ENCODE measurements at regions not wholly inside any gene's neighbourhood (a gene's known extent, or its start where the extent isn't known, plus 50 kb on each side); places are given as distances from the start of the nearest gene placed in this dataset.

GRCh38 chr15:79186616-79187015, 95.9 kb upstream of the ANKRD34C start:
- no peak for DNase-seq (ENCODE audit: low spot score)

GRCh38 chr15:79185199-79185598, 94.6 kb upstream of the RASGRF1 start:
- no peak for DNase-seq (ENCODE audit: low spot score)

GRCh38 chr15:79184465-79184892, 93.9 kb upstream of the RASGRF1 start:
- DNase-seq (ENCODE audit: low spot score) = peak; percentile 66

GRCh38 chr15:79180318-79180717, 89.7 kb upstream of the RASGRF1 start:
- no peak for DNase-seq (ENCODE audit: low spot score)

GRCh38 chr15:79179597-79179996, 89.0 kb upstream of the RASGRF1 start:
- DNase-seq (ENCODE audit: low spot score) = no peak

GRCh38 chr15:79179108-79179561, 88.6 kb upstream of the RASGRF1 start:
- peak; percentile 24 for DNase-seq (ENCODE audit: low spot score)

- no peak for DNase-seq (ENCODE audit: low spot score)
Observed at GRCh38 chr15:79178594-79178993, 88.0 kb upstream of the RASGRF1 start.

GRCh38 chr15:79176151-79176550, 85.6 kb upstream of the RASGRF1 start:
- DNase-seq (ENCODE audit: low spot score) = no peak

- DNase-seq (ENCODE audit: low spot score) = no peak
Observed at GRCh38 chr15:79172801-79173460, 82.4 kb upstream of the RASGRF1 start.

GRCh38 chr15:79172032-79172481, 81.5 kb upstream of the RASGRF1 start:
- no peak for DNase-seq (ENCODE audit: low spot score)

GRCh38 chr15:79171320-79172031, 80.9 kb upstream of the RASGRF1 start:
- DNase-seq (ENCODE audit: low spot score) = no peak

GRCh38 chr15:79170256-79170664, 79.7 kb upstream of the RASGRF1 start:
- DNase-seq (ENCODE audit: low spot score) = peak; percentile 25

GRCh38 chr15:79169526-79170133, 79.0 kb upstream of the RASGRF1 start:
- DNase-seq (ENCODE audit: low spot score) = no peak

- DNase-seq (ENCODE audit: low spot score) = peak; percentile 34
Observed at GRCh38 chr15:79168922-79169456, 78.4 kb upstream of the RASGRF1 start.

GRCh38 chr15:79167776-79168175, 77.2 kb upstream of the RASGRF1 start:
- no peak for DNase-seq (ENCODE audit: low spot score)

- DNase-seq (ENCODE audit: low spot score) = no peak
Observed at GRCh38 chr15:79166311-79166955, 75.9 kb upstream of the RASGRF1 start.

GRCh38 chr15:79164465-79164864, 73.9 kb upstream of the RASGRF1 start:
- DNase-seq (ENCODE audit: low spot score) = no peak

- DNase-seq (ENCODE audit: low spot score) = no peak
Observed at GRCh38 chr15:79164043-79164442, 73.5 kb upstream of the RASGRF1 start.

GRCh38 chr15:79163395-79163794, 72.8 kb upstream of the RASGRF1 start:
- DNase-seq (ENCODE audit: low spot score) = no peak

GRCh38 chr15:79161837-79162508, 71.4 kb upstream of the RASGRF1 start:
- DNase-seq (ENCODE audit: low spot score) = no peak

- no peak for DNase-seq (ENCODE audit: low spot score)
Observed at GRCh38 chr15:79160211-79160610, 69.6 kb upstream of the RASGRF1 start.
